Esophagus muscularis mucosa (tissue), 4 donors: ENCODE measurements at regions not wholly inside any gene's neighbourhood (a gene's known extent, or its start where the extent isn't known, plus 50 kb on each side); places are given as distances from the start of the nearest gene placed in this dataset.

Experiments
- DNase-seq: peaks from one replicate; pipeline ENCODE4 v3.0.0-alpha.2; 2017; ENCODE audit errors: extremely low spot score
- H3K27ac ChIP-seq, 4 donors: fragments of 200-600 bp; sonication (generic); replicated peaks in 1 of 4; 1 replicate in 3 of 4; 2 replicates in 1 of 4; pipeline ENCODE4 v1.5.1; 2016 to 2019; ENCODE audit warnings: mild to moderate bottlenecking in 1 of 4
- H3K27me3 ChIP-seq, 4 donors: fragments of 200-600 bp; sonication (generic); one replicate each; pipeline versions ENCODE4 v1.5.1 to v1.6.0; 2016 to 2019
- H3K36me3 ChIP-seq, 4 donors: fragments of 200-600 bp; sonication (generic); one replicate each; pipeline ENCODE4 v1.5.1; 2016 to 2019
- H3K4me1 ChIP-seq, 4 donors: fragments of 200-600 bp; sonication (generic); one replicate each; pipeline ENCODE4 v1.5.1; 2016 to 2019
- H3K4me3 ChIP-seq, 4 donors: fragments of 200-600 bp; sonication (generic); 1 replicate in 2 of 4; 2 replicates in 2 of 4; pipeline ENCODE4 v1.5.1; 2016 to 2019; ENCODE audit warnings: mild to moderate bottlenecking in 4 of 4, moderate library complexity in 1 of 4
- H3K9me3 ChIP-seq, 4 donors: fragments of 200-600 bp; sonication (generic); 1 replicate in 3 of 4; 2 replicates in 1 of 4; pipeline ENCODE4 v1.5.1; 2016 to 2019
- EP300 ChIP-seq: sonication (generic); formaldehyde crosslinking; IDR thresholded peaks from one replicate; pipeline ENCODE4 v1.6.1; 2017; ENCODE audit warnings: antibody characterized with exemption
- POLR2A ChIP-seq: fragments of 450-650 bp; IDR thresholded peaks from one replicate; pipeline ENCODE4 v1.6.1; 2017; ENCODE audit warnings: antibody characterized with exemption, moderate library complexity, mild to moderate bottlenecking, low read depth
- POLR2AphosphoS5 ChIP-seq, 2 donors: sonication (generic); formaldehyde crosslinking; IDR thresholded peaks; one replicate each; pipeline ENCODE4 v1.6.1; 2017; ENCODE audit warnings: antibody characterized with exemption in 2 of 2
- WGBS: methylation state at CpG from one replicate; pipeline ENCODE4 v1.1.5; 2018; 5-methylcytosine and 5-hydroxymethylcytosine counted together
- intact Hi-C: fragments of 100-400 bp; cut with DNase I; formaldehyde crosslinking; loops from one replicate; pipeline ENCODE4 v1.15.1; 2023
- TF ChIP-seq, protein P1 (sequence below), 3 experiments: fragments of 200-600 bp in 2 of 3; fragments of 450-650 bp in 1 of 3; sonication (generic) in 2 of 3; IDR thresholded peaks; one replicate each; pipeline ENCODE4 v1.5.1; 2017 to 2019; ENCODE audit warnings: antibody characterized with exemption in 3 of 3, mild to moderate bottlenecking in 2 of 3, moderate library complexity in 1 of 3

- no peak for TF ChIP-seq POLR2AphosphoS5 (IDR thresholded peaks at IDR 0.05)
- TF ChIP-seq, protein P1, sequence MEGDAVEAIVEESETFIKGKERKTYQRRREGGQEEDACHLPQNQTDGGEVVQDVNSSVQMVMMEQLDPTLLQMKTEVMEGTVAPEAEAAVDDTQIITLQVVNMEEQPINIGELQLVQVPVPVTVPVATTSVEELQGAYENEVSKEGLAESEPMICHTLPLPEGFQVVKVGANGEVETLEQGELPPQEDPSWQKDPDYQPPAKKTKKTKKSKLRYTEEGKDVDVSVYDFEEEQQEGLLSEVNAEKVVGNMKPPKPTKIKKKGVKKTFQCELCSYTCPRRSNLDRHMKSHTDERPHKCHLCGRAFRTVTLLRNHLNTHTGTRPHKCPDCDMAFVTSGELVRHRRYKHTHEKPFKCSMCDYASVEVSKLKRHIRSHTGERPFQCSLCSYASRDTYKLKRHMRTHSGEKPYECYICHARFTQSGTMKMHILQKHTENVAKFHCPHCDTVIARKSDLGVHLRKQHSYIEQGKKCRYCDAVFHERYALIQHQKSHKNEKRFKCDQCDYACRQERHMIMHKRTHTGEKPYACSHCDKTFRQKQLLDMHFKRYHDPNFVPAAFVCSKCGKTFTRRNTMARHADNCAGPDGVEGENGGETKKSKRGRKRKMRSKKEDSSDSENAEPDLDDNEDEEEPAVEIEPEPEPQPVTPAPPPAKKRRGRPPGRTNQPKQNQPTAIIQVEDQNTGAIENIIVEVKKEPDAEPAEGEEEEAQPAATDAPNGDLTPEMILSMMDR (IDR thresholded peaks at IDR 0.05): no peak
- DNase-seq: no peak
- intact Hi-C loops: no loop called here
- no peaks in the 10 kb centered on the region for H3K27me3 ChIP-seq
- no peaks in the 10 kb centered on the region for H3K4me1 ChIP-seq
- H3K9me3 ChIP-seq: peaks cover 0 to 5% (median 0%) of the 10 kb centered on the region in 4 donors
- H3K4me3 ChIP-seq: no peak overlapping the region
- no peak overlapping the region for H3K27ac ChIP-seq
- no peaks in the 10 kb centered on the region for H3K36me3 ChIP-seq
- WGBS: 92% methylated on average over 4 of the region's 4 CpGs
These were observed 738.7 kb downstream of the SOCS6 start for GRCh38 chr18:71027531-71027930.

- H3K36me3 ChIP-seq: no peaks in the 10 kb centered on the region
- no peak for DNase-seq
- 75% methylated on average over 6 of the region's 6 CpGs for WGBS
- no peaks in the 10 kb centered on the region for H3K27me3 ChIP-seq
- TF ChIP-seq POLR2A: no peak
- no peak for TF ChIP-seq POLR2AphosphoS5 (IDR thresholded peaks at IDR 0.05)
- TF ChIP-seq EP300: no peak
- TF ChIP-seq, protein P1 (IDR thresholded peaks at IDR 0.05): no peak
- no peak overlapping the region for H3K4me3 ChIP-seq
- intact Hi-C loops: no loop called here
- H3K9me3 ChIP-seq: peaks cover 0 to 5% (median 0%) of the 10 kb centered on the region in 4 donors
- H3K4me1 ChIP-seq: no peaks in the 10 kb centered on the region
- H3K27ac ChIP-seq: no peak overlapping the region
These were observed 736.8 kb downstream of the SOCS6 start for GRCh38 chr18:71025505-71026225.

DNA sequence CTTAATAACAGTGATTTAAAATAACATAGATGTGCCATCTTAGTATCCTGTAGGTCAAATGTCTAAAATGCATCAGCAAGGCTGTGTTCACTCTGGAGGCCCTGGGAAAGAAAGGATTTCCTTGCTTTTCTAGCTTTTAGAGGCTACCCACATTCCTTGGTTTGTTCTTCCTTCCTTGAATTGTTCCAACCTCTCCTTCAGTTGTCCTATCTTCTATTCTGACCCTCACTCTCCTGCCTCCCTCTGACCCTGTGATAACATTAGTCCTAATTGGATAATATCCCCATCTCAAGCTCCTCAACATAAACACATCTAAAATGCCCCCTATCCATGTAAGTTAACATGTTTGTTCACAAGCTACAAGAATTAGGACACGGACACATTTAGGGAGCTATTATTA, 733.5 kb downstream of the SOCS6 start:
- H3K4me3 ChIP-seq: no peak overlapping the region
- H3K36me3 ChIP-seq: no peaks in the 10 kb centered on the region
- 86% methylated on average over 1 of the region's 1 CpG for WGBS
- no peak for DNase-seq
- TF ChIP-seq EP300 (no peak), POLR2A (no peak)
- H3K4me1 ChIP-seq: no peaks in the 10 kb centered on the region
- H3K27me3 ChIP-seq: no peaks in the 10 kb centered on the region
- H3K9me3 ChIP-seq: no peaks in the 10 kb centered on the region
- intact Hi-C loops: no loop called here
- no peak overlapping the region for H3K27ac ChIP-seq

DNA sequence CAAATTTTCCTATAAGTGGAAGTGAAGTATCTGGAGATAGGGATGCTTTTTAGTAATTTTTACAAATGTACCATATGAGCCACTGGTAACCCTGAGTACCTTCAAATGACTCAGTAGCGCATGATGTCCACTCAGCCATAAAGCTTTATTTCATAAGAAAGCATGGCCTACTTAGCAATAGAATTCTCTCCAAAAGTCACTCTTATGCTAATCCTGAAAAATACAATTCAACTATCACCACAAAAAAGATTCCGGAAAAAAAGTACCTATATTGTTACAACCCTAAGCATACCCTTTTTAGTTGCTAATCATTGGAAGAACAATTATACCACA, 732.2 kb downstream of the SOCS6 start:
- WGBS: 98% methylated on average over 2 of the region's 2 CpGs
- no peaks in the 10 kb centered on the region for H3K4me1 ChIP-seq
- H3K27me3 ChIP-seq: no peaks in the 10 kb centered on the region
- TF ChIP-seq POLR2A (no peak), POLR2AphosphoS5 (IDR thresholded peaks at IDR 0.05) (no peak), EP300 (no peak)
- TF ChIP-seq, protein P1 (IDR thresholded peaks at IDR 0.05): no peak
- H3K27ac ChIP-seq: no peak overlapping the region
- no peak for DNase-seq
- intact Hi-C loops: no loop called here
- no peaks in the 10 kb centered on the region for H3K9me3 ChIP-seq
- H3K36me3 ChIP-seq: no peaks in the 10 kb centered on the region
- H3K4me3 ChIP-seq: no peak overlapping the region

- Histone ChIP-seq H3K9me3 (no peaks in the 10 kb centered on the region), H3K4me3 (no peak overlapping the region), H3K27ac (no peak overlapping the region), H3K36me3 (no peaks in the 10 kb centered on the region), H3K27me3 (no peaks in the 10 kb centered on the region), H3K4me1 (no peaks in the 10 kb centered on the region)
- intact Hi-C loops: no loop called here
- 87% methylated on average over 3 of the region's 3 CpGs for WGBS
- no peak for DNase-seq
- no peak for TF ChIP-seq EP300
- TF ChIP-seq, protein P1 (IDR thresholded peaks at IDR 0.05): no peak
- no peak for TF ChIP-seq POLR2A
These were observed 731.6 kb downstream of the SOCS6 start for GRCh38 chr18:71020342-71021029.
